ENCODE measurements at regions not wholly inside any gene's neighbourhood (a gene's known extent, or its start where the extent isn't known, plus 50 kb on each side); places are given as distances from the start of the nearest gene placed in this dataset.

DNA sequence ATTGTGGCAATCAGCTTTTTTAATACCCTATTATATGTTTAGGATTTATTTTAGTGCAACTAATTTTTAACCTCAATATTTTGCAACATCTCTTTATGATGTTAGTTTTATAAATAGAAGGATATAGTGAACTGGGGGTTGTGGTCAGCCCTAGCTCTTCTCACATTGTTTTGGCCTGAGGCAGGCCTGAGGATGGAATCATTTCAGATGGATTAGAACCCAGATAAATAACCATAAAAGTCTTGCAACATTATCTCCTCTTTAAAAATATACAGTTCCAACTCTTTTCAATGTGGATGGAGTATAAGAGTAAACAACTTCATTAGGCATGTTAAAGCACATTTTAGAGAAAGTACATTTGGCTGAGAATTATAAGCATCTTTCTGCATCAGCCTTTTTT lies 522.7 kb downstream of the NR2F1-AS1 start:
- in situ Hi-C loops (cut with MboI; ENCODE audit: low sequenced_read_pairs in 4 of 4), result no loop called here
- ATAC-seq, result no peak
- Histone ChIP-seq H3K4me3 (no peak overlapping the region), H3K27ac (no peak overlapping the region), H3K36me3 (no peaks in the 10 kb centered on the region), H3K27me3 (no peaks in the 10 kb centered on the region), H3K4me1 (no peaks in the 10 kb centered on the region), H3K9me3 (no peaks in the 10 kb centered on the region)
- intact Hi-C loops (cut with DNase I; ENCODE audit: low total_unique reads), result no loop called here
- TF ChIP-seq POLR2A (IDR thresholded peaks at IDR 0.05), result no peak
- DNase-seq, result no peak

DNA sequence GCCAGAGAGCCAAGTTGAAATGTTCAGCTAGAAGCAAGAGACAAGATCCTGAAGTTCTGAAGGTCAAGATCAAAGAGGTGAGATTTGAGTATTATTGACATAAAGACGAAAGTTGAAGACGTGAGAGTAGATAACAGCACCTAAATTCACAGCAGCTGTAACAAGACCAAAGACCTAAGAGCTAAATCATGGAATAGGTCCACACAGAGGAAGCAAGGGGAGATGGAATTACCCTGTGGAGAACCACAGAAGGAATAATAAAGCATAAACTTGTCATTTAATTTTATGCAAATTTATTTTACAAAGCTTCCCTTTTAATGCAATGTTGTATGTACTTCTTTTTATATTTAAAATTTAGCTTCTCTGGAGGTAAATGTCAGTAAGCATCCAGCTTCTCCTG lies 523.7 kb downstream of the NR2F1-AS1 start:
- DNase-seq (no peak), ATAC-seq (no peak)
- Histone ChIP-seq H3K4me1 (no peaks in the 10 kb centered on the region), H3K27me3 (no peaks in the 10 kb centered on the region), H3K4me3 (no peak overlapping the region), H3K9me3 (no peaks in the 10 kb centered on the region), H3K27ac (no peak overlapping the region), H3K36me3 (no peaks in the 10 kb centered on the region)
- no peak for TF ChIP-seq POLR2A (IDR thresholded peaks at IDR 0.05)
- TF ChIP-seq, protein P1, sequence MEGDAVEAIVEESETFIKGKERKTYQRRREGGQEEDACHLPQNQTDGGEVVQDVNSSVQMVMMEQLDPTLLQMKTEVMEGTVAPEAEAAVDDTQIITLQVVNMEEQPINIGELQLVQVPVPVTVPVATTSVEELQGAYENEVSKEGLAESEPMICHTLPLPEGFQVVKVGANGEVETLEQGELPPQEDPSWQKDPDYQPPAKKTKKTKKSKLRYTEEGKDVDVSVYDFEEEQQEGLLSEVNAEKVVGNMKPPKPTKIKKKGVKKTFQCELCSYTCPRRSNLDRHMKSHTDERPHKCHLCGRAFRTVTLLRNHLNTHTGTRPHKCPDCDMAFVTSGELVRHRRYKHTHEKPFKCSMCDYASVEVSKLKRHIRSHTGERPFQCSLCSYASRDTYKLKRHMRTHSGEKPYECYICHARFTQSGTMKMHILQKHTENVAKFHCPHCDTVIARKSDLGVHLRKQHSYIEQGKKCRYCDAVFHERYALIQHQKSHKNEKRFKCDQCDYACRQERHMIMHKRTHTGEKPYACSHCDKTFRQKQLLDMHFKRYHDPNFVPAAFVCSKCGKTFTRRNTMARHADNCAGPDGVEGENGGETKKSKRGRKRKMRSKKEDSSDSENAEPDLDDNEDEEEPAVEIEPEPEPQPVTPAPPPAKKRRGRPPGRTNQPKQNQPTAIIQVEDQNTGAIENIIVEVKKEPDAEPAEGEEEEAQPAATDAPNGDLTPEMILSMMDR (IDR thresholded peaks at IDR 0.05 in 4 of 5, conservative IDR thresholded peaks at IDR 0.05 in 1 of 5), result no peak
- intact Hi-C loops (cut with DNase I; ENCODE audit: low total_unique reads) (no loop called here), in situ Hi-C loops (cut with MboI; ENCODE audit: low sequenced_read_pairs in 4 of 4) (no loop called here)

DNA sequence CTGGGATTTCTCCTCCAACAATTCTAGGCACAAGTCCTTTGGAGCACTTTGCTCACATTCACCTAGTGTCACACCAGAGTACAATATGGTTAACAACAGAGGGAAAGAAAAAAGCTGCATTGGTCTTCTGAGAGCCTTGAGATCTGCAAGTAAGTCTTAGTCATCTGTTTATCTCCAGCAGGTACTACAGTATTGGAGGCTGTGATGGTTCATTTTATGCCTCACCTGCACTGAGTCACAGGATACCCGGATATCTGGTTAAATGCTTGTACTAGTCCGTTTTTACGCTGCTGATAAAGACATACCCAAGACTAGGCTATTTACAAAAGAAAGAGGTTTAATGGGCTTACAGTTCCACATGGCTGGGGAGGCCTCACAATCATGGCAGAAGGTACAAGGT lies 525.0 kb downstream of the NR2F1-AS1 start:
- in situ Hi-C loops (cut with MboI; ENCODE audit: low sequenced_read_pairs in 4 of 4), result no loop called here
- Histone ChIP-seq H3K4me3 (no peak overlapping the region), H3K9me3 (no peaks in the 10 kb centered on the region), H3K4me1 (no peaks in the 10 kb centered on the region), H3K36me3 (no peaks in the 10 kb centered on the region), H3K27me3 (no peaks in the 10 kb centered on the region), H3K27ac (no peak overlapping the region)
- ATAC-seq (no peak), DNase-seq (no peak)
- intact Hi-C loops (cut with DNase I; ENCODE audit: low total_unique reads), result no loop called here
- TF ChIP-seq, protein P1 (IDR thresholded peaks at IDR 0.05 in 4 of 5, conservative IDR thresholded peaks at IDR 0.05 in 1 of 5), result no peak
- no peak for TF ChIP-seq POLR2A (IDR thresholded peaks at IDR 0.05)

DNA sequence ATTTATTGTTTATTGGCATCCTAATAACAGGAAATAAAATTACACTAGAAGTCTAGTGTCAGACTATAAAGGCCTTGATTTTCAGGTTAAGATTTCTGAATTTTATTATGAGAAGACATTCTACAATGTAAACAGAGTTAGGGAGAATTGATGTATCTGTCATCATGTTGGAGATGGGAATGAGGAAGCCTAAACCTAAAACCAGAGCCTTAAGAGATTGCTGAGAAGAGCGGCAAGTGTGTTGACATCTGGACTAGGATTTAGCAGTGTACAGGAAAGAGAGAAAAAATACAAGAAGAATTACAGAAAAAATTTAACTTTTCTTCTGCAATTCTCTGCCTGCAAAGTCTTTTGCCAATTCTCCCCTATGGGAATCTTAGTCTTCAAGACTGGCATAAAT lies 525.5 kb downstream of the NR2F1-AS1 start:
- Histone ChIP-seq H3K36me3 (no peaks in the 10 kb centered on the region), H3K4me1 (no peaks in the 10 kb centered on the region), H3K4me3 (no peak overlapping the region), H3K9me3 (no peaks in the 10 kb centered on the region), H3K27ac (no peak overlapping the region), H3K27me3 (no peaks in the 10 kb centered on the region)
- TF ChIP-seq POLR2A (IDR thresholded peaks at IDR 0.05), result no peak
- TF ChIP-seq, protein P1 (IDR thresholded peaks at IDR 0.05 in 4 of 5, conservative IDR thresholded peaks at IDR 0.05 in 1 of 5), result no peak
- DNase-seq (no peak), ATAC-seq (no peak)
- in situ Hi-C loops (cut with MboI; ENCODE audit: low sequenced_read_pairs in 4 of 4), result no loop called here
- intact Hi-C loops (cut with DNase I; ENCODE audit: low total_unique reads), result no loop called here

DNA sequence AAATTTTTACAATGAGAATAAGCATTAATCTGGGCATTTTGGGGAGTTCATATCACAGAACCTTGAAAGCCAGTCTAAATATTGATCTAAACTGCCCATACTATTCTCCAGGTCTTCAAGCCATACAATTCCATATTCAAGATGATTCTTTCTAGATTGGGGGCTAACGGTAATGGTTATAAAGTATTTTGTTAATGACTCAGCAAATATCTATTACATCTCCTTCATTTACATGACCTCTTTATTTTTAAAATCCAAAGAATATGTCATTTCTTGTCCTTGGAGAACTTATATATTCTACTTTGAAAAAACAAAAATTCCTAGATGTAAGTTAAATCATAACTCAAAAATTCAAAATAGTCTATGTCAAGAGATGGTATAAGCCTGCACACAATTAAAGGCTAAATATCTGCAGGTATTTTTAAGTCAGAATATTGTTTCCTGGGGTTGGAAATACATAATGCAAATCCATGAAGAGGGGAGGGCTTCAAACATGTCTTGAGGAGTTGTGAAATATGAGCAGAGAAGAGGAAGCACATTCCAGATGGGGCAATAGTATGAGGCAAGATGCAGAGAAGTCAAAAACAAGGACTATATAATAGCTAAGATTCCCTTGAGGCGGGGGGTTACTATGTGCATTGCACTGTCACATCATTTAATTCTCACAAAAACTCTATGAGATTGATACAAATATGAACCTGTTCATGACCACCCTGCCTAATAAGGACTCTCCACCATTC lies 526.4 kb downstream of the NR2F1-AS1 start:
- Histone ChIP-seq H3K27ac (no peak overlapping the region), H3K9me3 (no peaks in the 10 kb centered on the region), H3K27me3 (no peaks in the 10 kb centered on the region), H3K4me1 (no peaks in the 10 kb centered on the region), H3K36me3 (no peaks in the 10 kb centered on the region), H3K4me3 (no peak overlapping the region)
- ATAC-seq (no peak), DNase-seq (no peak)
- intact Hi-C loops (cut with DNase I; ENCODE audit: low total_unique reads), result no loop called here
- in situ Hi-C loops (cut with MboI; ENCODE audit: low sequenced_read_pairs in 4 of 4), result no loop called here
- TF ChIP-seq POLR2A (IDR thresholded peaks at IDR 0.05), result no peak
- TF ChIP-seq, protein P1 (IDR thresholded peaks at IDR 0.05 in 4 of 5, conservative IDR thresholded peaks at IDR 0.05 in 1 of 5), result no peak
